Glutamatergic neuron (in vitro differentiated cells): ENCODE measurements at regions not wholly inside any gene's neighbourhood (a gene's known extent, or its start where the extent isn't known, plus 50 kb on each side); places are given as distances from the start of the nearest gene placed in this dataset.

ENCODE experiments used
- DNase-seq: peaks from one replicate; pipeline ENCODE4 v3.0.0; 2022
- H3K27ac Mint-ChIP-seq: one replicate; pipeline ENCODE4 v1.8.0; 2020; ENCODE audit warnings: mild to moderate bottlenecking, mixed read lengths, inconsistent platforms; ENCODE audit not compliant: unreplicated experiment
- H3K27me3 Mint-ChIP-seq: one replicate; pipeline ENCODE4 v1.8.0; 2020; ENCODE audit warnings: mild to moderate bottlenecking, moderate library complexity, mixed read lengths, inconsistent platforms; ENCODE audit not compliant: unreplicated experiment
- H3K36me3 Mint-ChIP-seq: one replicate; pipeline ENCODE4 v1.8.0; 2020; ENCODE audit warnings: mild to moderate bottlenecking, mixed read lengths, inconsistent platforms; ENCODE audit not compliant: unreplicated experiment
- H3K4me1 Mint-ChIP-seq: one replicate; pipeline ENCODE4 v1.8.0; 2020; ENCODE audit warnings: mild to moderate bottlenecking, low read depth, mixed read lengths, inconsistent platforms; ENCODE audit not compliant: unreplicated experiment
- H3K4me3 Mint-ChIP-seq: one replicate; pipeline ENCODE4 v1.8.0; 2020; ENCODE audit warnings: mild to moderate bottlenecking, mixed read lengths, inconsistent platforms; ENCODE audit not compliant: unreplicated experiment
- H3K9me3 Mint-ChIP-seq: one replicate; pipeline ENCODE4 v1.8.0; 2020; ENCODE audit warnings: mild to moderate bottlenecking, moderate library complexity, mixed read lengths, inconsistent platforms; ENCODE audit not compliant: unreplicated experiment
- TF ChIP-seq, protein P1 (sequence below): fragments of 200-600 bp; sonication (generic); IDR thresholded peaks from one replicate; pipeline ENCODE4 v1.5.0; 2021; ENCODE audit not compliant: partially characterized antibody, unreplicated experiment

DNA sequence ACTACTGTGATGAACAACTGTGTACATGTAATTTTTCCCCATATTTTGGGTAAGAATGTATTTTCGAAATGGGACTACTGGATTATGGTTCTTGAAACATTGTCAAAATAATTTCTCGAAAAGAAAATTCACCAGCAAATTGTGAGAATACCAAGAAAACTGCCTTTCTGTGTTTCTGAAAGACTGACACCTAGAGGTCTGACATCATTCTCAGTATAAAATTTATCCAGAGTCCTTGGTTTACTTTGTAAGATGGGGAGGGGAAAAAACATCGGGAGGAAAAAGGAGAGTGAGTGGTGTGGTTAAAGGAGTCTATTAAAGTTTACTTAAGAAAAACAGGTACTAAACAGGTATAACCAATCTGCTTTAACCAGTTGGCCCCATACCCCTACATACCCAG lies 149.2 kb downstream of the CEP120 start:
- Mint-ChIP-seq H3K9me3 (no peaks in the 10 kb centered on the region), H3K27me3 (no peaks in the 10 kb centered on the region), H3K27ac (no peak overlapping the region), H3K36me3 (no peaks in the 10 kb centered on the region), H3K4me3 (no peak overlapping the region), H3K4me1 (no peaks in the 10 kb centered on the region)
- no peak for DNase-seq
- TF ChIP-seq, protein P1, sequence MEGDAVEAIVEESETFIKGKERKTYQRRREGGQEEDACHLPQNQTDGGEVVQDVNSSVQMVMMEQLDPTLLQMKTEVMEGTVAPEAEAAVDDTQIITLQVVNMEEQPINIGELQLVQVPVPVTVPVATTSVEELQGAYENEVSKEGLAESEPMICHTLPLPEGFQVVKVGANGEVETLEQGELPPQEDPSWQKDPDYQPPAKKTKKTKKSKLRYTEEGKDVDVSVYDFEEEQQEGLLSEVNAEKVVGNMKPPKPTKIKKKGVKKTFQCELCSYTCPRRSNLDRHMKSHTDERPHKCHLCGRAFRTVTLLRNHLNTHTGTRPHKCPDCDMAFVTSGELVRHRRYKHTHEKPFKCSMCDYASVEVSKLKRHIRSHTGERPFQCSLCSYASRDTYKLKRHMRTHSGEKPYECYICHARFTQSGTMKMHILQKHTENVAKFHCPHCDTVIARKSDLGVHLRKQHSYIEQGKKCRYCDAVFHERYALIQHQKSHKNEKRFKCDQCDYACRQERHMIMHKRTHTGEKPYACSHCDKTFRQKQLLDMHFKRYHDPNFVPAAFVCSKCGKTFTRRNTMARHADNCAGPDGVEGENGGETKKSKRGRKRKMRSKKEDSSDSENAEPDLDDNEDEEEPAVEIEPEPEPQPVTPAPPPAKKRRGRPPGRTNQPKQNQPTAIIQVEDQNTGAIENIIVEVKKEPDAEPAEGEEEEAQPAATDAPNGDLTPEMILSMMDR, result no peak

GRCh38 chr5:123273095-123273494 lies 150.1 kb downstream of the CEP120 start:
- no peak for DNase-seq
- Mint-ChIP-seq H3K27me3 (no peaks in the 10 kb centered on the region), H3K36me3 (no peaks in the 10 kb centered on the region), H3K4me3 (no peak overlapping the region), H3K9me3 (no peaks in the 10 kb centered on the region), H3K27ac (no peak overlapping the region), H3K4me1 (no peaks in the 10 kb centered on the region)
- TF ChIP-seq, protein P1, result no peak

DNA sequence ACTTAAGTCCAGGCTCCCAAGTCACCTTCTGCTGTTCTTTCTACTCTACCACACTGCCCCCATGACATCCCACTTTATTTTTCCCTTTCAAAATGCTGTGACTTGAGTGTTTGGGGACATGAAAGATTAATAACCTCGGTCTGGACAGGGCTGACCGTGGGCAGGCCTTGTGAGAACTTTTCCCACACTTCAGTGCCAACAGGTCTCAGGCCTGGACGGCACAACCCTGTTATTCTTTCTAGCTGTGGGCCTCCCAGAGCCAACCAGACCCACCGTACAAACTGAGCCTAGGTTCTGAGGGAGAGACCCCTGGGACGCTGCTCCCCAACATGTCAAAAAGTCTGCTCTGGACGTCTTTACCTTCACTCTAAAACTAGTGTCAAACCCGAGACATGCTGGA lies 153.4 kb downstream of the CEP120 start:
- Mint-ChIP-seq H3K4me3 (no peak overlapping the region), H3K4me1 (no peaks in the 10 kb centered on the region), H3K36me3 (no peaks in the 10 kb centered on the region), H3K9me3 (no peaks in the 10 kb centered on the region), H3K27ac (no peak overlapping the region), H3K27me3 (no peaks in the 10 kb centered on the region)
- TF ChIP-seq, protein P1, result no peak
- no peak for DNase-seq

DNA sequence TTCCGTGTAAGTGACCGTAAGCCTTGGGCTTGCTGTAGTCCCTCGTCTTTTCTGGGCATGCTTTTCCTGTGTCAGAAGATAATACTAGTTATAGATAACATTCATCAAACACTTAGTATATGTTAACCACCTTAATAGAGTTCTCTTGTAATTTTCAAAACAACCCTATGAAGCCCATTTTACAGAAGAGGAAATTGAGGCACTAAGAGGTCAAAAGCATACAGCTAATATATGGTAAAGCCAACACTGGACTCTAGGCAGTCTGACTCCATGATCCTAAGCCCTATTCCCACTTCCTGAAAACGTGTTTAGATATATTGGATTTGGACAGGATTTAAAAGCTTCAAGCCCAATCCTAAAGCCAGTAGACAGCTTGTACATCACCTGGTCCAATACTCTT lies 153.8 kb downstream of the CEP120 start:
- Mint-ChIP-seq H3K4me1 (no peaks in the 10 kb centered on the region), H3K27ac (no peak overlapping the region), H3K27me3 (no peaks in the 10 kb centered on the region), H3K36me3 (no peaks in the 10 kb centered on the region), H3K9me3 (no peaks in the 10 kb centered on the region), H3K4me3 (no peak overlapping the region)
- TF ChIP-seq, protein P1, result no peak
- no peak for DNase-seq

DNA sequence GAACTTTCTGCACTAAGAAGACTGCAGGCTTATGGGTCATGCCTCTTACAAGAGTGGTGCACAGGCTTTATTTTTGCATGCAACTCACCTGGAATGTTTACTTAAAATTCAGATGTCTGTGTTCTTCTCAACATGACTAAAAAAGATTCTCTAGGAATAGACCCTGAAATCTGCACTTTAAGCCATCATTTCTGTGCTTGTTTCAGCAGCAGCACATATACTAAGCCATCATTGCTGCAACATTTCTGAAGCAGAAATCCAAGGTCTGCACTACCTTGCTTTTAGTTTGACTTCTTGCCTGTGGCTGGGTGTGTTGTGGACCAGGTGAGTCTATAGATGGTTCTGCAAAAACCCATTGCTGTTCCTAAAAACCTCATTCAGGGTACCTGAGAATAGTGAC lies 156.8 kb downstream of the CEP120 start:
- no peak for DNase-seq
- H3K27ac Mint-ChIP-seq, result no peak overlapping the region
- TF ChIP-seq, protein P1, result no peak
- no peaks in the 10 kb centered on the region for H3K4me1 Mint-ChIP-seq
- no peak overlapping the region for H3K4me3 Mint-ChIP-seq
- no peaks in the 10 kb centered on the region for H3K9me3 Mint-ChIP-seq
- H3K27me3 Mint-ChIP-seq, result no peaks in the 10 kb centered on the region
- no peaks in the 10 kb centered on the region for H3K36me3 Mint-ChIP-seq
